ENCODE measurements at regions not wholly inside any gene's neighbourhood (a gene's known extent, or its start where the extent isn't known, plus 50 kb on each side); places are given as distances from the start of the nearest gene placed in this dataset.

GRCh38 chr18:42310956-42311355 lies 355.9 kb downstream of the PIK3C3 start:
- TF ChIP-seq SREBF2 (IDR thresholded peaks at IDR 0.05) (no peak), CTCF (IDR thresholded peaks at IDR 0.05) (no peak), CHD2 (IDR thresholded peaks at IDR 0.05; ENCODE audit: low read length, partially characterized antibody) (no peak), POLR2A (IDR thresholded peaks at IDR 0.05; ENCODE audit: low read length) (no peak), HDAC2 (IDR thresholded peaks at IDR 0.05) (no peak), SMC3 (IDR thresholded peaks at IDR 0.05) (no peak)
- TF ChIP-seq, protein P1, sequence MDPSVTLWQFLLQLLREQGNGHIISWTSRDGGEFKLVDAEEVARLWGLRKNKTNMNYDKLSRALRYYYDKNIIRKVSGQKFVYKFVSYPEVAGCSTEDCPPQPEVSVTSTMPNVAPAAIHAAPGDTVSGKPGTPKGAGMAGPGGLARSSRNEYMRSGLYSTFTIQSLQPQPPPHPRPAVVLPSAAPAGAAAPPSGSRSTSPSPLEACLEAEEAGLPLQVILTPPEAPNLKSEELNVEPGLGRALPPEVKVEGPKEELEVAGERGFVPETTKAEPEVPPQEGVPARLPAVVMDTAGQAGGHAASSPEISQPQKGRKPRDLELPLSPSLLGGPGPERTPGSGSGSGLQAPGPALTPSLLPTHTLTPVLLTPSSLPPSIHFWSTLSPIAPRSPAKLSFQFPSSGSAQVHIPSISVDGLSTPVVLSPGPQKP (IDR thresholded peaks at IDR 0.05; ENCODE audit: low read depth, low read length): no peak
